ES-I3 (cell line): ENCODE measurements at regions not wholly inside any gene's neighbourhood (a gene's known extent, or its start where the extent isn't known, plus 50 kb on each side); places are given as distances from the start of the nearest gene placed in this dataset.

Source experiments
- H3K36me3 ChIP-seq: 2 replicates; pipeline ENCODE4 v1.6.1; 2013; ENCODE audit warnings: mild to moderate bottlenecking, low read length, control low read depth, moderate library complexity; ENCODE audit not compliant: insufficient read depth
- H3K4me1 ChIP-seq: 2 replicates; pipeline ENCODE4 v1.6.1; 2013; ENCODE audit warnings: mild to moderate bottlenecking, control low read depth, low read length; ENCODE audit not compliant: insufficient read depth
- H3K9ac ChIP-seq: 2 replicates; pipeline ENCODE4 v1.6.1; 2013; ENCODE audit warnings: low read depth, mild to moderate bottlenecking, low read length, moderate library complexity
- H3K9me3 ChIP-seq: 2 replicates; pipeline ENCODE4 v1.6.1; 2013; ENCODE audit warnings: mild to moderate bottlenecking, low read length, moderate library complexity; ENCODE audit not compliant: control insufficient read depth, insufficient read depth

GRCh38 chr12:93125126-93125525, 196.0 kb upstream of the EEA1 start:
- Histone ChIP-seq H3K9ac (no peak overlapping the region), H3K9me3 (no peaks in the 10 kb centered on the region), H3K4me1 (no peaks in the 10 kb centered on the region), H3K36me3 (no peaks in the 10 kb centered on the region)

GRCh38 chr12:93126069-93126474, 197.0 kb upstream of the EEA1 start:
- no peak overlapping the region for H3K9ac ChIP-seq
- no peaks in the 10 kb centered on the region for H3K9me3 ChIP-seq
- H3K36me3 ChIP-seq, result no peaks in the 10 kb centered on the region
- no peaks in the 10 kb centered on the region for H3K4me1 ChIP-seq

DNA sequence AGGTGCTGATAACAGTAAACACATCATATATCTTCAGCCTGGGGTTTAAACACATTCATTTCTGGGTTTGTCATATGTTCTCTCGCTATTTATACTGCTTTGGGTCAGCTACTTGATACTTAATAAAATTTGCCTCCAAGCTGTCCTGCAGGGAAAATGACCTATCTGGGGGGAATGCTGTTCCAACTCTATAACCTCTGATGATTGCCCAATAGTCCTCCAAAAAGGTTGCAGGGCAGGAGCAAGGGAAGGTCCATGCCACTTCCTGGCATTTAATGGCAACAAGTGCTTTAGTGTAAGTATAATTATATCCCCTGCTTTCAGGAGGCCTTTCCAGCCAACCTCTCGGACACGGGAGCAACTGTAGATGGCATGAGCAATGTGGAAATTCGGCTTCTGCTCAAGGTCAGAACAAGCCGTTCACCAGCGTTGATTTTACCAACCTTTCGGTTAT, 198.0 kb upstream of the EEA1 start:
- no peaks in the 10 kb centered on the region for H3K9me3 ChIP-seq
- H3K9ac ChIP-seq, result no peak overlapping the region
- H3K36me3 ChIP-seq, result no peaks in the 10 kb centered on the region
- no peaks in the 10 kb centered on the region for H3K4me1 ChIP-seq

DNA sequence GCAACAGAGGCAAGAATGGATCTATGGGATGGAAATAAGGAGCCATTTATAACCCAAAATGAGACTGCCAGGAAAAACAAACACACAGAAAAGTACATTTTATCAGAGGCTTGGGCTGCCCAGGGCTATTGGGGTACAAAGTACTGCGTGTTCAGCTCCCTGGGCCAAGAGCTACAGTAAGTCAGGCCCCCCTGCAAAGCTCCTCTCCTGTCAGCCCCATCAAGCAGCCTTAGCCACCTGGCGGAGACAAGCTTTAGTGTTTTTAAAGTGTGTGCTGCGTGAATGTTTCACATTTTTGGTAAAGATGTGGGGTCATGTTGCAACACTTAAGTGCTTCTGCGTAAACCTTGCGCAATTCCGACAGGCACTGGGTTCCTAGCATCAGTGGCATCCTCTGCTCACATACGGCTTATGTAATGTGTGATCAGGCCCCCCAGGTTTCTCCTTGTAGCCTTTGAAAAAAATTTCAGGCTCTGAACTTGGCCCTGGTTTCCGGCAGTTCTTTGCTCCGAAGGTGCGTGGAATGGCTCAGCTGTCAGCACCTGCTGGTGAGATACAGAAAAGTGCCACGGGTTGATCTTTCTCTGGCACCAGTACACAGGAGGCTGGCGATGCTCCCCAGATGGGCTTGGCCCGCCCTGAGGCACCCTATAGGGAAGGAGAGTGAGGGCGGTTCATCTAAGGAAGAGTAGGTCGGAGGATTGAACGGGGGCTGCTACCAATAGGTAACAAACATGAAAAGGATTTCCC, 198.7 kb upstream of the EEA1 start:
- H3K9me3 ChIP-seq, result no peaks in the 10 kb centered on the region
- H3K36me3 ChIP-seq, result no peaks in the 10 kb centered on the region
- no peak overlapping the region for H3K9ac ChIP-seq
- H3K4me1 ChIP-seq, result no peaks in the 10 kb centered on the region

GRCh38 chr12:93128332-93128707, 199.2 kb upstream of the EEA1 start:
- H3K9ac ChIP-seq, result no peak overlapping the region
- no peaks in the 10 kb centered on the region for H3K4me1 ChIP-seq
- no peaks in the 10 kb centered on the region for H3K36me3 ChIP-seq
- no peaks in the 10 kb centered on the region for H3K9me3 ChIP-seq

- no peaks in the 10 kb centered on the region for H3K4me1 ChIP-seq
- H3K9ac ChIP-seq, result no peak overlapping the region
- H3K9me3 ChIP-seq, result no peaks in the 10 kb centered on the region
- H3K36me3 ChIP-seq, result no peaks in the 10 kb centered on the region
Observed at GRCh38 chr12:93130366-93131054, 201.4 kb upstream of the EEA1 start.

DNA sequence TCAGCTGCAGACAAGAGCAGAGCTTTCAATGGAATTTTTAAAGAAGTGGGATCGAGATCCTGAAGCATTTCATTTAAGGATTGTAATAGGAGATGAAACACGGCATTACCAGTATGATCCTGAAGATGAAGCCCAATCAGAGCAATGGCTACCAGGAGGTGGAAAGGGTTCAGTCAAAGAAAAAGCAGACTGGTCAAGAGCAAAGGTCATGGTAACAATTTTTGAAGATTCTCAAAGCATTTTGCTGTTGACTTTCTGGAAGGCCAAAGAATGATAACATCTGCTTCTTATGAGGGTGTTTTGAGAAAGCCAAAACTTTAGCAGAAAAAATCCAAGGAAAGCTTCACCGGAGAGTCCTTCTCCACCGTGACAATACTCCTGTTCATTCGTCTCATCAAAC, 204.3 kb upstream of the EEA1 start:
- Histone ChIP-seq H3K9me3 (no peaks in the 10 kb centered on the region), H3K4me1 (no peaks in the 10 kb centered on the region), H3K36me3 (no peaks in the 10 kb centered on the region), H3K9ac (no peak overlapping the region)

DNA sequence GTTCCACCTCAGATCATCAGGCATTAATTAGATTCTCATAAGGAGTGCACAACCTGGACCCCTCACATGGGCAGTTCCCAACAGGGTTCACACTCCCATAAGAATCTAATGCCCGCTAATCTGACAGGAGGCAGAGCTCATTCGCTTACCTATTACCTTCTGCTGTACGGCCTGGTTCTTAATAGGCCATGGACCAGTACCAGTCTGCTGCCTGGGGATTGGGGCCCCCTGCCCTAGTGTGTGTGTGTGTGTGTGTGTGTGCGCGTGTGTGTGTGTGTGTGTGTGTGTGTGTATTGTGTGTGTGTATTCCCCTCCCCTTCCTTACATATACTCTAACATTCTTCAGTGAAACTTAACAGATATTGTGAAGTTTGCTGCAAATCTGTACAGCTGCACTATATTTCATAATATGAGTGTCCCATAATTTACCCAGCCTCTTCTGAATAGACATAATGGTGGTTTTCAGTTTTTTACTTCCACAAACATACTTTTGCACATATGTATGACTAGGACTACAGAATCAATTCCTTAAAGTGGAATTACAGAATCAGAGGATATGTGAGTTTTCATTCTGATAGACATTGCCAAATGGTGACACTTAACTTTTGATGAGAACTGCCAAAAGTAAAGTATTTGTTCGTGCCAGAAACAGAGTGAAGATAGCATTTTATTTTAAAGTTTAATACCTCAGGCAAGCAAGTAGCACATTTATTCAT, 205.2 kb upstream of the EEA1 start:
- Histone ChIP-seq H3K4me1 (no peaks in the 10 kb centered on the region), H3K9me3 (no peaks in the 10 kb centered on the region), H3K9ac (no peak overlapping the region), H3K36me3 (no peaks in the 10 kb centered on the region)

DNA sequence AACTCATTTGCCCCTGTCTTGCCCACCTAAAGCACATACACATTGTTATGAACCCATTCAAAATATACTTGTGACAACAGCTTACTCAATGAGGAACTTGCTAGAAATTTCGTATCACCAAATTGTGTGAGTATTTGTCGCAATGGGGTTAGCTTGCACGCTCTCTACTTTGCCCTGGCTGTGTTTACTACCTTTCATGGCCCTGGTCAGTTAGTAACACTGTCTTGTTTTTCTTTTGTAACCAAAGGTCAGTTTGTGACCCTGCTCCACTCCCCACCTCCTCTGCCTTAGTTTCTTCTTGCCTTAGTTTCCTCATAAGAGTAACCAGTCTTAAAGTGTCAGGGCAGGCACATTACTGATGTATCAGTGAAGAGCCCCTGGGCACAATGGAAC, 205.8 kb upstream of the EEA1 start:
- no peaks in the 10 kb centered on the region for H3K9me3 ChIP-seq
- no peak overlapping the region for H3K9ac ChIP-seq
- no peaks in the 10 kb centered on the region for H3K4me1 ChIP-seq
- no peaks in the 10 kb centered on the region for H3K36me3 ChIP-seq

GRCh38 chr12:93135286-93136239, 206.5 kb upstream of the EEA1 start:
- Histone ChIP-seq H3K9ac (no peak overlapping the region), H3K4me1 (no peaks in the 10 kb centered on the region), H3K9me3 (no peaks in the 10 kb centered on the region), H3K36me3 (no peaks in the 10 kb centered on the region)

- Histone ChIP-seq H3K9ac (no peak overlapping the region), H3K4me1 (no peaks in the 10 kb centered on the region), H3K9me3 (no peaks in the 10 kb centered on the region), H3K36me3 (no peaks in the 10 kb centered on the region)
Observed at GRCh38 chr12:93136253-93137055, 207.4 kb upstream of the EEA1 start.

DNA sequence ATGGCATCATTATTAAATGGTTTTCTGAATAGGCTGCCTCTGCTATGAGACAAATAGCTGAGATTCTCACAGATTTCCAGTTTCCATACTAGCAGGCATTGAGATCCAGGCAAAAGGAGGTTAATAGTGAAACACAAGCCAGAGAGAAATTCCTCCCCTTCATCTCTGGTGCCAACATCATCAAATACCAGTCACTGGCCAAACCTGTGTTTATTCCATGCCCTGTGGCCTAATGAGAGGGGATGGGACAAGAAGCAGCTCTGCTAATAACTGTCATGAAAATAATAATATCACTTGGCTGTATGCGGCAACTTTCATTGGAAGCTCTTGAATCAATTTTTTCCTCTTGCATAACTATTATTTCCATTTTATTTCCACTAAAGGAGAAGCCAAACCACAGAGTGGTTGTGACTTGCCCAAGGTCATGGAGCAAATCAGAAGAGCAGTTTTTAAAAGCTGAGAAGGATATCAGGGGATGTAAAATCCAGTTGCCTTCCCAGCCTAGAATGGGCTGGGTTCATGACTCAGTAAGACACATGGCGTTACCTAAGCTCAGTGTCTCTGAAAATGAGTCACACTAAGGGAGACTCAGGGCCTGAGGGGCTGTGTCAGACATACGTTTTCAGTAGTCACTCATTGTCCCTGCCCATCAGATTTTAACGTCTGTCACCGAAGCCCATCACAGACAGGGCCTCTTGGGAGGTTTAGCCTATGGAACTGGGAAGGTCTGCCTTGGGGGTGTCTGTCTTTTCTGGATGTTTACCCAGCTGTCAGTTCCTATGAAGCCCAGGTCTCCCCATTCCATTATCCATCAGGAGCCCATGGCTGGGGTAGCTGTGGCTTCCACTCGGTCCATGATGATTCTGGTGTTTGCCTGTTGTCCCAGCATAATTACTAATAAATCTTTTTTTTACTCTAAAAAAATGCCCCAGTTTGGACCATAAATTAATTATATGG, 208.8 kb upstream of the EEA1 start:
- H3K4me1 ChIP-seq, result no peaks in the 10 kb centered on the region
- H3K36me3 ChIP-seq, result no peaks in the 10 kb centered on the region
- no peak overlapping the region for H3K9ac ChIP-seq
- H3K9me3 ChIP-seq, result no peaks in the 10 kb centered on the region
